ENCODE measurements at regions not wholly inside any gene's neighbourhood (a gene's known extent, or its start where the extent isn't known, plus 50 kb on each side); places are given as distances from the start of the nearest gene placed in this dataset.

- H3K4me2 ChIP-seq (ENCODE audit: low read length), result peak overlapping the region; percentile 48
- ChIA-PET CTCF (interaction anchor here (0.6 kb wide), 1 partner anchor 12 kb away, joined by 8 read pairs; no protein-coding TSS in a partner anchor), POLR2A (ENCODE audit: unreplicated experiment) (no interaction called here)
- no peaks in the 10 kb centered on the region for H3K79me2 ChIP-seq (ENCODE audit: low read length)
- peak; percentile 97 for DNase-seq
- H4K20me1 ChIP-seq (ENCODE audit: low read length), result no peaks in the 10 kb centered on the region
- H3K27me3 ChIP-seq (ENCODE audit: low read length), result no peaks in the 10 kb centered on the region
- no peaks in the 10 kb centered on the region for H3K36me3 ChIP-seq (ENCODE audit: low read depth, low read length)
- peak overlapping the region; percentile 31 for H3K27ac ChIP-seq (ENCODE audit: low read length)
- H3K4me3 ChIP-seq (ENCODE audit: low read length), result no peak overlapping the region
- no peaks in the 10 kb centered on the region for H3F3A ChIP-seq (ENCODE audit: low read length, unreplicated experiment)
- ATAC-seq, result peak; percentile 94
- no peaks in the 10 kb centered on the region for H3K9me3 ChIP-seq (ENCODE audit: low read length)
- H3K9ac ChIP-seq (ENCODE audit: low read length), result no peak overlapping the region
- no TSS peak for BruUV-seq (replicated peaks)
- H2AFZ ChIP-seq (ENCODE audit: low read length), result 0 out of 2 replicates have a peak overlapping the region, but pooled peaks have one; percentile 9
- TF ChIP-seq EZH2phosphoT487 (IDR thresholded peaks at IDR 0.05; ENCODE audit: borderline replicate concordance, low read length) (no peak), EZH2 (IDR thresholded peaks at IDR 0.05; ENCODE audit: low read length, unreplicated experiment) (no peak), CTCF (conservative IDR thresholded peaks at IDR 0.05; ENCODE audit: low read depth, low read length) (no peak)
- intact Hi-C loops (cut with micrococcal nuclease), result no loop called here
- peaks cover 23% of the 10 kb centered on the region for H3K4me1 ChIP-seq (ENCODE audit: insufficient read depth, low read length)
- H3K9me2 ChIP-seq (replicated peaks; ENCODE audit: low read length), result no peaks in the 10 kb centered on the region
These were observed 107.2 kb downstream of the GTPBP8 start for GRCh38 chr3:113097960-113098447.

- DNase-seq (no peak), ATAC-seq (no peak)
- Histone ChIP-seq H3K9me3 (ENCODE audit: low read length) (no peaks in the 10 kb centered on the region), H3K4me3 (ENCODE audit: low read length) (no peak overlapping the region), H3K27ac (ENCODE audit: low read length) (no peak overlapping the region), H3K9ac (ENCODE audit: low read length) (no peak overlapping the region), H3K79me2 (ENCODE audit: low read length) (no peaks in the 10 kb centered on the region), H3K4me2 (ENCODE audit: low read length) (no peak overlapping the region), H3K4me1 (ENCODE audit: insufficient read depth, low read length) (peaks cover 23% of the 10 kb centered on the region), H4K20me1 (ENCODE audit: low read length) (no peaks in the 10 kb centered on the region), H3F3A (ENCODE audit: low read length, unreplicated experiment) (no peaks in the 10 kb centered on the region), H2AFZ (ENCODE audit: low read length) (no peak overlapping the region), H3K27me3 (ENCODE audit: low read length) (no peaks in the 10 kb centered on the region), H3K9me2 (replicated peaks; ENCODE audit: low read length) (no peaks in the 10 kb centered on the region), H3K36me3 (ENCODE audit: low read depth, low read length) (no peaks in the 10 kb centered on the region)
- TF ChIP-seq CTCF (conservative IDR thresholded peaks at IDR 0.05; ENCODE audit: low read depth, low read length), result no peak
- TF ChIP-seq EZH2 (IDR thresholded peaks at IDR 0.05; ENCODE audit: low read length, unreplicated experiment), result no peak
- no peak for TF ChIP-seq EZH2phosphoT487 (IDR thresholded peaks at IDR 0.05; ENCODE audit: borderline replicate concordance, low read length)
- CTCF ChIA-PET, result no interaction called here
- no TSS peak for BruUV-seq (replicated peaks)
- POLR2A ChIA-PET (ENCODE audit: unreplicated experiment), result no interaction called here
- intact Hi-C loops (cut with micrococcal nuclease), result no loop called here
These were observed 109.3 kb downstream of the GTPBP8 start for GRCh38 chr3:113100063-113100462.

GRCh38 chr3:113103588-113103987, 107.8 kb upstream of the BOC start:
- peak; percentile 18 for ATAC-seq
- Histone ChIP-seq H3K4me1 (ENCODE audit: insufficient read depth, low read length) (peaks cover 12% of the 10 kb centered on the region), H3K9ac (ENCODE audit: low read length) (no peak overlapping the region), H3K4me2 (ENCODE audit: low read length) (no peak overlapping the region), H3K27me3 (ENCODE audit: low read length) (no peaks in the 10 kb centered on the region), H3K4me3 (ENCODE audit: low read length) (no peak overlapping the region), H3K36me3 (ENCODE audit: low read depth, low read length) (no peaks in the 10 kb centered on the region), H3K79me2 (ENCODE audit: low read length) (no peaks in the 10 kb centered on the region), H3K27ac (ENCODE audit: low read length) (no peak overlapping the region), H3F3A (ENCODE audit: low read length, unreplicated experiment) (no peaks in the 10 kb centered on the region), H3K9me3 (ENCODE audit: low read length) (no peaks in the 10 kb centered on the region), H3K9me2 (replicated peaks; ENCODE audit: low read length) (no peaks in the 10 kb centered on the region), H2AFZ (ENCODE audit: low read length) (no peak overlapping the region), H4K20me1 (ENCODE audit: low read length) (no peaks in the 10 kb centered on the region)
- TF ChIP-seq EZH2phosphoT487 (IDR thresholded peaks at IDR 0.05; ENCODE audit: borderline replicate concordance, low read length) (no peak), CTCF (conservative IDR thresholded peaks at IDR 0.05; ENCODE audit: low read depth, low read length) (no peak), EZH2 (IDR thresholded peaks at IDR 0.05; ENCODE audit: low read length, unreplicated experiment) (no peak)
- ChIA-PET CTCF (no interaction called here), POLR2A (ENCODE audit: unreplicated experiment) (no interaction called here)
- DNase-seq, result no peak
- BruUV-seq (replicated peaks), result no TSS peak
- intact Hi-C loops (cut with micrococcal nuclease), result no loop called here
